LNCaP clone FGC (cell line): ENCODE measurements at regions not wholly inside any gene's neighbourhood (a gene's known extent, or its start where the extent isn't known, plus 50 kb on each side); places are given as distances from the start of the nearest gene placed in this dataset.

Experiments used
- DNase-seq: peaks from one replicate; pipeline ENCODE4 v3.0.0-alpha.2; 2011; ENCODE audit warnings: low read depth
- H3K4me3 ChIP-seq: 2 replicates; pipeline ENCODE4 v1.5.1; 2011; ENCODE audit warnings: mild to moderate bottlenecking, low read depth, low read length, control low read depth
- CTCF ChIP-seq: IDR thresholded peaks from 2 replicates; pipeline ENCODE4 v1.5.1; 2012; ENCODE audit warnings: mild to moderate bottlenecking; ENCODE audit not compliant: control insufficient read depth, insufficient read depth; ENCODE audit errors: extremely low read depth

GRCh38 chr9:27722866-27723265 is 149.6 kb upstream of the C9orf72 start:
- no peak for TF ChIP-seq CTCF
- H3K4me3 ChIP-seq: no peak overlapping the region
- no peak for DNase-seq

GRCh38 chr9:27726244-27727081 is 153.2 kb upstream of the C9orf72 start:
- peak; percentile 95 for TF ChIP-seq CTCF
- H3K4me3 ChIP-seq: no peak overlapping the region
- DNase-seq: peak; percentile 50

GRCh38 chr9:27732494-27732893 is 159.2 kb upstream of the C9orf72 start:
- DNase-seq: no peak
- no peak overlapping the region for H3K4me3 ChIP-seq
- no peak for TF ChIP-seq CTCF

- DNase-seq: no peak
- TF ChIP-seq CTCF: no peak
- no peak overlapping the region for H3K4me3 ChIP-seq
These were observed 170.2 kb upstream of the C9orf72 start for GRCh38 chr9:27743490-27743889.

- H3K4me3 ChIP-seq: no peak overlapping the region
- TF ChIP-seq CTCF: no peak
- DNase-seq: no peak
These were observed 174.2 kb upstream of the C9orf72 start for GRCh38 chr9:27747450-27747849.

GRCh38 chr9:27749838-27750237 is 176.6 kb upstream of the C9orf72 start:
- no peak for DNase-seq

More at GRCh38 chr9:27749838-27750237, 176.6 kb upstream of the C9orf72 start:
- no peak overlapping the region for H3K4me3 ChIP-seq
- TF ChIP-seq CTCF: no peak
